ENCODE measurements at regions not wholly inside any gene's neighbourhood (a gene's known extent, or its start where the extent isn't known, plus 50 kb on each side); places are given as distances from the start of the nearest gene placed in this dataset.

GRCh38 chr13:78978381-78978998 is 319.5 kb upstream of the OBI1 start:
- Histone ChIP-seq H3K36me3 (ENCODE audit: insufficient read depth, low read length) (no peaks in the 10 kb centered on the region), H3K9ac (ENCODE audit: low read length) (no peak overlapping the region), H3F3A (ENCODE audit: insufficient read depth, low read length) (no peaks in the 10 kb centered on the region), H3K27ac (ENCODE audit: low read depth, low read length, poor library complexity, severe bottlenecking) (no peak overlapping the region), H3K79me2 (ENCODE audit: insufficient read depth, low read length) (no peaks in the 10 kb centered on the region), H3K9me3 (ENCODE audit: low read length) (no peaks in the 10 kb centered on the region), H3K4me3 (ENCODE audit: low read depth, low read length, poor library complexity, severe bottlenecking) (no peak overlapping the region), H2AFZ (ENCODE audit: low read length) (no peak overlapping the region), H3K4me1 (ENCODE audit: insufficient read depth, low read length, severe bottlenecking) (no peaks in the 10 kb centered on the region), H4K20me1 (ENCODE audit: insufficient read depth, low read length) (no peaks in the 10 kb centered on the region), H3K9me2 (ENCODE audit: low read depth, low read length) (no peaks in the 10 kb centered on the region), H3K4me2 (ENCODE audit: low read length) (no peak overlapping the region), H3K27me3 (ENCODE audit: insufficient read depth, low read length) (no peaks in the 10 kb centered on the region)
- peak; percentile 89 for TF ChIP-seq CTCF (IDR thresholded peaks at IDR 0.05; ENCODE audit: low read length)
- no peak for TF ChIP-seq EZH2 (IDR thresholded peaks at IDR 0.05; ENCODE audit: borderline replicate concordance, low read length)

- H3K79me2 ChIP-seq (ENCODE audit: insufficient read depth, low read length), result no peaks in the 10 kb centered on the region
- no peaks in the 10 kb centered on the region for H3F3A ChIP-seq (ENCODE audit: insufficient read depth, low read length)
- no peaks in the 10 kb centered on the region for H3K9me3 ChIP-seq (ENCODE audit: low read length)
- H3K4me2 ChIP-seq (ENCODE audit: low read length), result no peak overlapping the region
- H3K9me2 ChIP-seq (ENCODE audit: low read depth, low read length), result no peaks in the 10 kb centered on the region
- H2AFZ ChIP-seq (ENCODE audit: low read length), result no peak overlapping the region
- no peaks in the 10 kb centered on the region for H3K27me3 ChIP-seq (ENCODE audit: insufficient read depth, low read length)
- TF ChIP-seq EZH2 (IDR thresholded peaks at IDR 0.05; ENCODE audit: borderline replicate concordance, low read length) (no peak), CTCF (IDR thresholded peaks at IDR 0.05; ENCODE audit: low read length) (no peak)
- no peak overlapping the region for H3K4me3 ChIP-seq (ENCODE audit: low read depth, low read length, poor library complexity, severe bottlenecking)
- H3K4me1 ChIP-seq (ENCODE audit: insufficient read depth, low read length, severe bottlenecking), result no peaks in the 10 kb centered on the region
- H3K9ac ChIP-seq (ENCODE audit: low read length), result no peak overlapping the region
- H4K20me1 ChIP-seq (ENCODE audit: insufficient read depth, low read length), result no peaks in the 10 kb centered on the region
- H3K36me3 ChIP-seq (ENCODE audit: insufficient read depth, low read length), result no peaks in the 10 kb centered on the region
- H3K27ac ChIP-seq (ENCODE audit: low read depth, low read length, poor library complexity, severe bottlenecking), result no peak overlapping the region
Measured at GRCh38 chr13:78977311-78977710, 318.4 kb upstream of the OBI1 start.

GRCh38 chr13:78976696-78977095 is 317.7 kb upstream of the OBI1 start:
- TF ChIP-seq CTCF (IDR thresholded peaks at IDR 0.05; ENCODE audit: low read length), result no peak
- H3F3A ChIP-seq (ENCODE audit: insufficient read depth, low read length), result no peaks in the 10 kb centered on the region
- H4K20me1 ChIP-seq (ENCODE audit: insufficient read depth, low read length), result no peaks in the 10 kb centered on the region

More at GRCh38 chr13:78976696-78977095, 317.7 kb upstream of the OBI1 start:
- no peaks in the 10 kb centered on the region for H3K4me1 ChIP-seq (ENCODE audit: insufficient read depth, low read length, severe bottlenecking)
- H3K27me3 ChIP-seq (ENCODE audit: insufficient read depth, low read length), result no peaks in the 10 kb centered on the region
- no peaks in the 10 kb centered on the region for H3K9me3 ChIP-seq (ENCODE audit: low read length)
- no peaks in the 10 kb centered on the region for H3K9me2 ChIP-seq (ENCODE audit: low read depth, low read length)
- H3K79me2 ChIP-seq (ENCODE audit: insufficient read depth, low read length), result no peaks in the 10 kb centered on the region
- no peak overlapping the region for H3K9ac ChIP-seq (ENCODE audit: low read length)
- no peak overlapping the region for H2AFZ ChIP-seq (ENCODE audit: low read length)
- H3K36me3 ChIP-seq (ENCODE audit: insufficient read depth, low read length), result no peaks in the 10 kb centered on the region
- H3K27ac ChIP-seq (ENCODE audit: low read depth, low read length, poor library complexity, severe bottlenecking), result no peak overlapping the region
- H3K4me3 ChIP-seq (ENCODE audit: low read depth, low read length, poor library complexity, severe bottlenecking), result no peak overlapping the region
- H3K4me2 ChIP-seq (ENCODE audit: low read length), result no peak overlapping the region
